Pancreas (tissue), 10 donors: ENCODE measurements at regions not wholly inside any gene's neighbourhood (a gene's known extent, or its start where the extent isn't known, plus 50 kb on each side); places are given as distances from the start of the nearest gene placed in this dataset.

Source experiments
- ATAC-seq, 4 donors: fragments of 200-7000 bp; cut with Tn5 transposase; one replicate each; pipeline versions ENCODE4 v1.8.0 to v1.9.1; 2020; ENCODE audit warnings: mild to moderate bottlenecking in 4 of 4, moderate library complexity in 4 of 4
- DNase-seq, 6 donors: peaks; one replicate each; pipeline ENCODE4 v3.0.0-alpha.2; 2020
- FAIRE-seq: peaks from 2 replicates; lab custom pipeline; 2012; peaks lifted over from hg19 to GRCh38; lab: Jason Lieb, UNC
- H3K27ac ChIP-seq, 4 donors: fragments of 200-600 bp; sonication (generic); 1 replicate in 3 of 4; 2 replicates in 1 of 4; pipeline versions ENCODE4 v1.5.0 to v1.8.0; 2020
- H3K27me3 ChIP-seq, 4 donors: fragments of 200-600 bp; one replicate each; pipeline ENCODE4 v1.8.0; 2021
- H3K36me3 ChIP-seq, 3 donors: fragments of 200-600 bp; sonication (generic) in 1 of 3; one replicate each; pipeline versions ENCODE4 v1.5.0 to v1.8.0; 2020 to 2021
- H3K4me1 ChIP-seq, 3 donors: fragments of 200-600 bp; one replicate each; pipeline ENCODE4 v1.8.0; 2021
- H3K4me3 ChIP-seq, 4 donors: fragments of 200-600 bp; sonication (generic) in 2 of 4; one replicate each; pipeline versions ENCODE4 v1.5.0 to v1.8.0; 2020 to 2021
- H3K9me3 ChIP-seq, 4 donors: fragments of 200-600 bp; one replicate each; pipeline ENCODE4 v1.8.0; 2021
- CTCF ChIP-seq, 4 donors: fragments of 200-600 bp; sonication (generic) in 3 of 4; IDR thresholded peaks; one replicate each; pipeline versions ENCODE4 v1.5.0 to v1.8.0; 2021; ENCODE audit warnings: antibody characterized with exemption in 4 of 4
- whole genome bisulfite sequencing, 2 donors: extraction: QIAGEN DNeasy Blood & Tissue Kit; methylation state at CpG; one replicate each; pipeline ENCODE4 v1.1.7; 2013; 5-methylcytosine and 5-hydroxymethylcytosine counted together
- intact Hi-C, 3 donors: fragments of 100-400 bp; cut with DNase I; formaldehyde crosslinking; loops; one replicate each; pipeline versions ENCODE4 v1.11.1 to v1.14.2; 2022
- donor health status: healthy with polysubstance abuse.
- donor health status: DM: no; HTN: no; CAD: no; lungs with moderate emphysema.
- donor health status: DM: no; HTN: no; CAD: no.
- donor health status: control.
- donor health status: control.
- donor health status: Bipolar disorder and iron deficiency.
- donor health status: DM: yes; HTN: yes; CAD: no.
- donor health status: DM: no; HTN: no; CAD: no.
- donor health status: DM: no; HTN: no; CAD: no.
- donor health status: DM: yes; HTN: yes; CAD: no.

- Histone ChIP-seq H3K27me3 (no peaks in the 10 kb centered on the region), H3K4me1 (no peaks in the 10 kb centered on the region), H3K4me3 (no peak overlapping the region), H3K36me3 (no peaks in the 10 kb centered on the region), H3K9me3 (no peaks in the 10 kb centered on the region), H3K27ac (peak overlapping the region in 1 of 4 donors; percentile 37)
- ATAC-seq (peak in 3 of 4 donors; percentile 40 to 81 (median 81)), DNase-seq (peak in 1 of 6 donors; percentile 25), FAIRE-seq (no peak)
- TF ChIP-seq CTCF (IDR thresholded peaks at IDR 0.05) = no peak
- WGBS, 2 donors = 73 to 85% methylated on average over 7 of the region's 7 CpGs
- intact Hi-C loops = no loop called here
These were observed 518.1 kb upstream of the JARID2 start for GRCh38 chr6:14727494-14728395.

- no peak for FAIRE-seq
- 69 to 74% methylated on average over 10 of the region's 10 CpGs for WGBS, 2 donors
- peak in 1 of 6 donors; percentile 52 for DNase-seq
- peak overlapping the region in 1 of 4 donors; percentile 37 for H3K27ac ChIP-seq
- peak in 3 of 4 donors; percentile 34 to 71 (median 65) for ATAC-seq
- no peaks in the 10 kb centered on the region for H3K27me3 ChIP-seq
- intact Hi-C loops = no loop called here
- no peaks in the 10 kb centered on the region for H3K9me3 ChIP-seq
- no peak for TF ChIP-seq CTCF (IDR thresholded peaks at IDR 0.05)
- no peak overlapping the region for H3K4me3 ChIP-seq
- no peaks in the 10 kb centered on the region for H3K4me1 ChIP-seq
- no peaks in the 10 kb centered on the region for H3K36me3 ChIP-seq
These were observed 517.4 kb upstream of the JARID2 start for GRCh38 chr6:14728396-14729024.

GRCh38 chr6:14729129-14729871, 516.6 kb upstream of the JARID2 start:
- no peak for TF ChIP-seq CTCF (IDR thresholded peaks at IDR 0.05)
- ATAC-seq = peak in 1 of 4 donors; percentile 26
- intact Hi-C loops = no loop called here
- no peak for FAIRE-seq
- Histone ChIP-seq H3K9me3 (no peaks in the 10 kb centered on the region), H3K36me3 (no peaks in the 10 kb centered on the region), H3K27ac (no peak overlapping the region), H3K4me1 (no peaks in the 10 kb centered on the region), H3K4me3 (no peak overlapping the region), H3K27me3 (no peaks in the 10 kb centered on the region)
- WGBS, 2 donors = 71 to 73% methylated on average over 13 of the region's 13 CpGs
- DNase-seq = no peak

- intact Hi-C loops = no loop called here
- no peak for TF ChIP-seq CTCF (IDR thresholded peaks at IDR 0.05)
- no peak overlapping the region for H3K27ac ChIP-seq
- no peak overlapping the region for H3K4me3 ChIP-seq
- ATAC-seq (no peak), DNase-seq (no peak), FAIRE-seq (no peak)
- H3K9me3 ChIP-seq = no peaks in the 10 kb centered on the region
- 80 to 81% methylated on average over 9 of the region's 9 CpGs for WGBS, 2 donors
- no peaks in the 10 kb centered on the region for H3K27me3 ChIP-seq
- no peaks in the 10 kb centered on the region for H3K4me1 ChIP-seq
- H3K36me3 ChIP-seq = no peaks in the 10 kb centered on the region
These were observed 515.2 kb upstream of the JARID2 start for GRCh38 chr6:14730654-14731053.
